GM21786 (cell line): ENCODE measurements at regions not wholly inside any gene's neighbourhood (a gene's known extent, or its start where the extent isn't known, plus 50 kb on each side); places are given as distances from the start of the nearest gene placed in this dataset.

Experiments used
- ATAC-seq: cut with Tn5 transposase; IDR thresholded peaks from one replicate; pipeline ENCODE4 v1.9.1; 2021; ENCODE audit not compliant: unreplicated experiment

DNA sequence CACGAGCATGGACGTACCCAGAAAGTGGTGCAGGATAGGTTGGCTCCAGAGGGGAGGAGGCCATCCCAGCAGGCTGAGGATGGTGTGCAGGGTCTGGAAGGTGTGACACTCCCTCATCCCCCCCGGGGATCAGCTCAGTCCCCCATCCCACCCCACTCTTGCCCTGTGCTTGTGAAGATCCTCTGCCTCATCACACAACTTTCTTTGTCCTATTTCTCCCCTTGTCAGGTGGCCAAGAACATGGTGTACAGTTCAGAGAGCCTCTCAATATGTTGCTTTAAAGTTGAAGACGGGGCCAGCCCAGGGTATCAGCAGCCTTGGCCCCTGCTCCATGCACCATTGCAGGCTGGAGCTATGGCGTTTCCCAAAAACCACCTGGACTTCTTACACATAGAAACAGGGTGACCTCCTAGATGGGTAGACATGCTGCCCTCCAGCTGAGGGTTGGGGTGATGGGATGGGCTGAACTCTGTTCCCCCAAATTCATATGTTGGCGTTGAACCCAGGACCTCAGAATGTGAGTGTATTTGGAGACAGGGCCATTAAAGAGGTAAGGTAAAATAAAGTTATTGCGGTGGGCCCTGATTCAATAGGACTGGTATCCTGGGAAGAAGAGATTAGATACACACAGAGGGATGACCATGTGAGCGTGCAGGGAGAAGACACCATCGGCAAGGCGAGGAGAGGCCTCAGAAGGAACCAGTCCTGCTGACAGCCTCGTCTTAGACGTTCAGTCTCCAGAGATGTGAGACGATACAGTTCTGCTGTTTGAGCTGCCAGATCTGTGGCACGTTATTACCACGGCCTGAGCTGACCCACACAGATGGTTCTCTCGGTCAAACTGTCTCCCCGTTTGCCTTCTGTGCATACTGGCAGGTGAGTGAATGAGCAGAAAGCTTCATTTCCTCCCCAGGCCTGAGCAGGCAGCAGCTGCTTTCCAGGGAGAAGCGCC lies 272.5 kb downstream of the GADD45G start:
- ATAC-seq: no peak

DNA sequence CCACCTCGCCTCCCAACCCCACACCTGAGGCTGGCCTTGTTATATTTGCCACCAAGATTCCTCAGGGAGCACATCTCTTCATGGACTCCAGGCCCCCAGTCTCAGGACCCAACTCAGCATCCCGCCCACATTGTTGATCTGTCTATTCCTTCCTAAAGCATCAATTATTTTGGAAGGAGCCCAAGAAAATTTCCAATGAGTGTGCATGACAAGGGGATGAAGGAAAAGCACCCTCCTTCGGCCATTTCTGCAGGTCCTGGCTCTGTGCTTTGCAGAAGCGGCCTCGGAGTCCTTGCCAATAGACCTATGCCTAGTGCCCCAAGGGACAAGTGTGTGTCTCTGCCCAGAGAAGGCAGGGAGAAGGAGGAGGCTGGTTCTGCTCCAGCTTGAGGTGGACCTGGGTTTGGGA lies 273.2 kb downstream of the GADD45G start:
- no peak for ATAC-seq

DNA sequence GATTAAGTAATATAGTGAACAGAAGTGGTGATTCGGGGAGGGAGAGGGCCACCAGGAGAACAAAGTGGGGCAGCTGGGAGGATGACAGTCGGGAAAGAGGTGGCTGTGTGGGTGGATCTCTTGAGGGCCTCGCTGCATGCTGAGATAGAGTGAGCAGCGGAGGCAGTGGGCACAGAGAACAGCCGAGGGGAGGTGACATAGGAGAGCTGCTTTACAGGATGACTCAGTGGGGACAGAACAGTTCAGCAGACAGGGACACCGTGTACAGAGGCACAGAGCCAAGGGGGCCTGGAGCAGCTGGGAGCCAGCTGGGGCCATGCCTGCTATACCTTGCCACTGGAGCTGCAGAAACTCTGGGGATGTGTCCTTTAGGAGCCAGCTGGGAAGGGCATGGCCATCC lies 273.9 kb downstream of the GADD45G start:
- no peak for ATAC-seq

DNA sequence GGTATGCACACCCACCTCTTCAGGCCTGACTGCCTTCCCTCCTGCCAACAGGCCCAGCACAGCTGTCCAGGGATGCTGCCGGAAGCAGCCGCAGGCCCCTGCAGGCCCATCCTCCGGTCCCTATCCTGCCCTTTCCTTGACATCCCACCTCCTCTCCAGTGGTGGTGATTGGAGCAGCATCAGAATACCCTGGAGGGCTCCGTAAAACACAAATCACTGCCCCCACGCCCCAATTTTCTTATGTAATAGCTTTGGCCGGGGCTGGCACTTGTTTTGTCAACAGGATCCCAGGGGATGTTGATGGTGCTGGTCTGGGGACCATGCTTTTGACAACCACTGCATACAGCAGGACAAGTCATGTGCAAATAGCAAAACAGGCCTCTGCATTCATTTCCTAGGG lies 274.5 kb downstream of the GADD45G start:
- ATAC-seq: no peak

DNA sequence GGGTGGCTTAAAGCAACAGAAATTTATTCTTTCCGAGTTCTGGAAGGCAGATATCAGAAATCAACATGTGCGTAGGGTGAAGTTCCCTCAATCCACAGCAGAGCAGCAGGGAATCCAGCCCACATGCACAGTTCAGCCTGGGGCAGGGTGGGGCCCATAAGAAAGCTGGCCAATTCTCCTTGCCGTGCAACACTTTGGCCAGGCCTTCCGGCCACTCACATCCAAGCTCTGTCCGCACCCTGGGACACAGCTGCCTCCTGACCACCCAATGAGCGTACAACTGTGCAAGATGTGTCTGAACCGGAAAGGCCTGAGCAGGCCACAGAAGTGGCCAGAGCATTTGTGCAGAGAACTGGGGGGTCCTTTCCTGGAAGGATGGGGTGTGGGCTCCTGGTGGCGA lies 274.9 kb downstream of the GADD45G start:
- ATAC-seq: no peak

DNA sequence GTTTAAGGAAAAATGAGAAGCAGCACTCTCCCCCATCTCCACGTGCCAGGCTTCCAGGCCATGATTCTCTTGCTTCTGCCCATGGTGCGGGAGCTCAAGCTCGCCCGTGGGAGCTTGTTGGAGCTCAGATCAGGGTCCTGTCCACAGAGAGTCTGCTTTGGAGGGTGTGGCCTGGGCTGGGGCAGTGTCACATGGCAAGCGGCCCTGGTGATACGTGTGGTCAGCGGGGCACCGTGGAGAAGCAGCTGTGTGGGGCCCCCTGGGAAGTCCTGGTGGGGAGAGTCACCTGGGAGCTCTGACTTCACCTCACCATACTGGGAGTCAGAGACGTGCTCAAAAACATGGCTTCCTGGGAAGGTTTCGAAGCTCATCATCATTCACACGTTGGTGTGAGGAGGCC lies 275.3 kb downstream of the GADD45G start:
- ATAC-seq: no peak

DNA sequence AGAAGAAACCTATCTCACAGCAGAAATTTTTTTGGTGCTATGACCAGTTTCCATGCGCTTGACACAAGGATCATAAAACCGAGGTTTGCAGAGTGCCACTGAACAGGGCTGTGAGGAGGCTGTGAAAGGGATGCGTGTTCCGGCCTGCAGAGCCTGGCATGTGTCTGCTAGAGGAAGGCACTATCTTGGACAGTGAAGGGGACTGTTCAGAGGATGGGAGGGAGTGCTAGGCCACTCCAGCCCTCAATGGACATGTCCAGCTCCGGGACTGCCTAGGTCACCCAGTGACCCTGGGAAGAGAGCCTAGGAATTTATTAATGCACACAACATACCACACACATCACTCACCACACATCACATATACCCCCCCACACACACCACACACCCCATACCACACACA lies 275.9 kb downstream of the GADD45G start:
- ATAC-seq: no peak

DNA sequence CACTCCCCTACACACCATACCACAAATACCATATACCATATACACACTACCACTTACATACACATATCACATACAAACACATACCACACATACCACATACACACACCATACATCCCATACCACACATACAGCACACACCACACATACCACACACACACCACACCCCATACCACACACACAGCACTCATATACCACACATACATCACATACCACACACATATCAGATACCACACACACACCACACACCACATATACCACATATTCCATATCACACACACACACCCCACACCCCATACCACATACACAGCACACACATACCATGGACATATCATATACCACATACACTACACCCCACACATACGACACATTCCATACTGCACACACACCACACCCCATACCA lies 276.6 kb downstream of the GADD45G start:
- ATAC-seq: no peak

DNA sequence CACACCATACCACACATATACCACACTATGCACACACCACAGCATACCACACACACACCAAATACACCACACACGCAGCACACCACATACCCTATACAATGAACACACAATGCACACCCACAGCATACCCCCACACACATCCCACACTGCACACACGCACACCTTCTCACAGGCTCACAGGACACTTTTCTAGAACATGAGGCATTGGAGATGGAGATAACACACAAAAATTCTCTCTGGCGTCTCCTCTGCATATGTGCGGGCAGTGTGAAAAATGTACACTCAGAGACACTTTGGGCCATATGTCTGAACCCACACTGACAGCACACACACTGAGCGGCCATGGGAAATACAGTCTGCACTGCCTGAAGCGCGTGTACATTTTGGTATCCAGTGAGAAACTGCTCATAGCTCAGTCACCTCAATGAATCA lies 278.1 kb downstream of the GADD45G start:
- no peak for ATAC-seq

DNA sequence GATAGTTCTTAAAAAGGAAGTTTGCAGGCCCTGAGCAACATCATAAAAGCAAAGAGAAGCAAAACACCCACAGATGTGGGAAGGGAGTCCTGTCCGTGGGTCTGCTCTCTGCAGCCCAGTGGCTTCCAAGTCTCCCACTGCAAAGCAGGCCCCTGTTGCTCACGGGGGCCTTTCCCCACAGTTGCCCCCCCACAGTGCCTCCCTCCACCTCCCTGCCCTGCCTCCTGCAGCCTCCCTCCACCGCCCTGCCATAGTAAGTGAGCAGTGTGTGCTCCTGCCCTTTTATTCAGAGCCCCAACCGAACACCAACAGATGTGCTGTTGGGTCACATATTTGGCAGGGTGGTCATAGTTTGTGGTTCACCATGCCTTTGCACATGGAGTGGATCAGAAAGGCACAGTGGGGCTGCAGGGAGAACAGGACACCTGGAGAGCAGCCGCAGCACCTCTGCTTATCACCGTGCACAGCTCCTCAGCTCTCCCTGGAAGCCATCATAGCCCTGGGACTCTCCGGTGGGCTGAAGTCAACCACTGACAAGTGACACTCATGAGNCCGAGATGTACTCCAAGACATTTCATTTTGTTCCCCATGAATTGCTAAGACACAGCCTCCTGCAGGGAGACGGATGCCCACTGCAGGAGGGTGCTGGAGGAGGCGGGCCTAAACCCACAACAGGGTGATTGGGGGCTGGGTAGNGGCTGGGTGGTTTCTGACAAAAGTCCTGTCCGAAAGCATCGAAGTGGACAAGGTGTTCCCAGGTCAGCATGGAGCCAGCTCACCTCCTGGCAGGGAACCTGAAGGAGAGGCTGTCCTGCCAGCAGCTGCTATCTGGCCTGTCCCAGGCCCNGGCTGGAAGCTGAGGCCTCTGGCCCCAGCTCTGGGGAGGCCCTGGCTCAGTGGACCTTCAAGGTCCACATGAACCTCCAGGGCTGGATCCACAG lies 278.9 kb downstream of the GADD45G start:
- no peak for ATAC-seq

DNA sequence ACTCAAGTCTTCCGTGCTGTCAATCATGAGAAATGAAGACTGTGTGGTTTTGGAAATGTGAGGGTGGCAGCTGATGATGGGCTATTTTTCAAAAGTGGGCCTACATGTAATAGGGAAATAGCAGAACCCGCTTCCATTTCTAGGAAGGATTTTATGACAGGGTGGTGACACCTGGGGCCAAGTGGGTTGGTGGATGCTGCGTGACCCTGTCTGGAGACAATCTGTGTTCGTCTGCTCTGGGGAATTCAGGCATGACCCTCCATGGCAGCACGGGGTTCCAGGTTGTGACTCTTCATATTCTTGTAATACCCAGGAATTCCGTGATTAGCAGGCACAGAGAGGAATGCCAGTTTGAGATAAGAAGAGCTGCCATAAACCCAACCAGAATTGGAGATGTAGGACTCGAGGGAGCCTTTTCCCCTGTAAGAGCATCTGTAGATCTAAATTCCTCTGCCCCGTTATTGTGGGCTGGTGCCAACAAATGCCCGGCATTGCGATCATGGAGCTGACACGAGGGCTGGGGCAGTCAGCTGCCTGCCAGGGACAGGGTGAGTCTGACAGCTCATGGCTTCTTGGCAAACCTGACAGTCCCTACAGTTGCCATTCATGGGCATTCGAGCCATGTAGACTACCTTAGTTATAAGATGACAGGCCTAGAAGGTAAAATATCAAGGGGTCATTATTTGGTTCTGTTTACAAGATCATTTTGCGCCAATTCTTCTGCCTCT lies 279.7 kb downstream of the GADD45G start:
- no peak for ATAC-seq

DNA sequence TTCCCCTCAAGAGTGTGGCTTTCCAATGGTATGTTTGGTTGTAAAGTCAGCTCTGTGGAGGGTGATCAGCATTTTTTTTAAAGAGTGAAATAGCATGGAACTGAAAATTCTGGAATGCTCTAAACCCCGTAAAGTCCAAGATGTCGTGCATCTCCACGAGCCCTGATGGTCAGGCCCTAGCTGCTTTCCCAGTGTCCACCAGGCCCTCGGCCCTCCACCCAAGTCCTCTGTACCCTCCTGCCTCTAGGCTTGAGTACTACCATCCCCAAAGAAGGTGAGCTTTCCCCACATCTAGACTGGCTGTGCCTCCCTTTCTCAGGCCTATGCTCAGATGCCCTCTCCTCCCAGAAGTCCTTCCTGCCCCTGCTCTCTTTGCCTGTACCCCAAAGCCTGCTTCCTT lies 280.3 kb downstream of the GADD45G start:
- ATAC-seq: no peak

DNA sequence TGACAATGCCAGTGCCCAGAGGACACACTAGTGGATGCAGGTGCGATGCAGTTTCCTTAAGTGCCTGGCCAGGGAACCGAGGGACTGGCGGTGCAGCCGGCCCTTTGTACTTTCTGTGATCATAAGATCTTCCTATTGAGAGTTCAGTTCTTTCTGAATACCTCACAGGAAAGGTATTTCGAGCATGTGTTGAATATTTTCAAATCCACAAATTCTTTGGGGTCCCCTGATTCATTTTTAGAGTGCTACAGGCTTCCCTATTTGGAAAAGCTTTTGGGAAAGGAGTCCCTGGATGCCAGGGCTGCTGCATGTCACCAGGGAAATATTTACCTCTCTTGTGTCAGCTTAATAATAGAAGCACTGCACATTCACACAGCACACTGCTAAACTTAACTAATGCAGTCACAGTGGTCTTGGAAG lies 281.5 kb downstream of the GADD45G start:
- no peak for ATAC-seq

DNA sequence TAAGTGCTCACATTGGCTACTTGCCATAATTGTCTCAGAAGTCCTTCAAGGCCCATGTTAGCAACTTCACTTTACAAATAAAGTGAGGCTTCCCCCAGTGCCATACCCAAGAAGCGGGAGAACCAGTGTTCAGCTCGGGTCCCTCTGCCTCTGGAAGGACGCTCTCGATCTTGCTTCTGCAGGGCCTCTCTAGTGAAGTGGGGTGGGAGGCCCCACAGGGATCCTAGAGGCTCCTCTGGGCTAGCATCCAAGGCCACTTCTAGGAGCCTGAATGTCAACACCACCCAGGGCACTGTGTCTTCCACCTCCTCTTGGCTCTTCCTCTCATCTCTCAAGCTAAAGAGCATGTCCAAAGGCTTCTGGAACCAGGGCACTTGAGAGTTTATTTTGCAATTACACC lies 282.5 kb downstream of the GADD45G start:
- no peak for ATAC-seq

DNA sequence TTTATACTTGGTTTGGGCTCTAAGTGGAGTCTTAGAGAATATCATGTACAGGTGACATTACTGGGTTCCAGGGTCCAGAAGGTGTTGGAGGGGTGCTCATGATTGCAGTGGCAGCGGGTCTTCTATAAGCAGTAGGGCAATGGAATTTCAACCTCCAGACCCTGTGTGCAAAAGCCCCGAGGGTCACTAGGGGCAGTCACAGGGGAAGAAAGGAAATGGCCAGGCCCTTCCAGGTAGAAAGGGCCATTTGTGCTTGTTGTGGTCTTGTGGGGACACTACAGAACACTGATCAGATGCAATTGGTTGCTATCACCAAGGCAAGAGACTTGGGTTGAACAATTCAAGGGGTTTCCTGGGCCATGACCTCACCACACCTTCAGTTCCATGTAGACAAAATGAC lies 283.4 kb downstream of the GADD45G start:
- ATAC-seq: no peak

DNA sequence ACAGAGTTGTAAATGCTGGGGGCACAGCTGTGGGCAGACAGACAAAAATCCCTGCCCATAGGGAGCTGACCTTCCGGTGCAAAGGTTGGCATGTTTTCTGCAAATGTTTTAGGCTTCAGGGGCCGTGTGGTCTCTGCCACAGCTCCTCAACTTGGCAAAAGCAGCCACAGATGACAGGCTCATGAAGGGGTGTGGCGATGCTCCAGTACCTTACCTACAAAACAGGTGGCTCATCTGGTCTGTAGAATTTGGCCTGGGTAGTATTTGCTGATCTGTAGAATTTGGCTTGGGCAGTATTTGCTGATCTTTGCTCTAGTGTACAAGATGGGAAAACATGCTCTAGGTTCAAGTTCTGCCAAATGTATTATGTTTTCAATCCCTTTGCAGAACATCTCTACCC lies 283.9 kb downstream of the GADD45G start:
- no peak for ATAC-seq

DNA sequence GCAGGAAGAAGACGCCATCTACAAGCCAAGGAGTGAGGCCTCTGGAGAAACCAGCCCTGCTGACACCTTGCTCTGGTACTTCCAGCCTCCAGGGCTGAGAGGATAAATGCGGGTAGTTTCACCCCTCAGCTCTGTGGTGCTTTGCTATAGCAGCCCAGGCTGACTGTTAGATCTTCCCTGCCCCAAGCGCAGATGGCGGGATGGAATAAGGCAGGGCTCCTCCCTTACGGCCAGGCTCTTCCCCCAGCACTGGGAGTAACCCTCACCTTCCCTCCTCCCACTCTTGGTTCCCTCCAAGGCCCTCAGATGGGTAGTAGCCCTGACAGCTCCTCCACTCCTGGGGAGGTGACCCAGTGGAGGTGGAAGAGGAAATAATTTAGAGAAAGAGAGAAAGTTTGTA lies 285.1 kb downstream of the GADD45G start:
- no peak for ATAC-seq

DNA sequence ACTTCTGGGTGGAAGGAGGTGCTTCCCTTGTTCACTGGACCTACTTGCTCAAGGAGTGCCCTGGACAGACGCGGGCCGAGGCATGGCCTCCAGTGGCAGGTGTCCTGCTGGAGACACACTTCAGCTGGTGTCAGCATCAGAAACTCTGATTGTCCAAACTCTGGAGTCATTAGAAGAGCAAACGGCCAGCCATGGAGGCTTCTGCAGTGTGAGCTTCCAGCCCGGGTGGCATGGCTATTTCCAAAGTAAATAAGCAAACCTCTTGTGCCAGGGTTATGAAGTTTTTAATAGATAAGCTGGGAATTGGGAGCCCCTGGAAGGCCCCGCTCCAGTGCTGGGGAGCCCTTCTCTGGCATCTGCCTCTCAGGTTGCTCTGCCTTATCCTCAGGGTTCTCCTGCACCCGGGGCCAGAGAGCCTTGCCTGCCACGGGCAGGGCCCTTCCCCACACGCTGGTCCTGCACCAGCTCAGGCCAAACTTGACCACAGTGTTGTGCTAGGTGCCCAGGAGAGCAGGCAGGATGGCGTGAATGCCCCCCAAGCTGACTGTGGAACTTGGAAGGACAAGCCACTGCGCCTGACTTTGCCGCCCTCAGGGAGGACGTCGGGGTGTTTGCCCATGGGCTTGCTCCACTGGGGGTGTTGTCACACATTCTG lies 285.6 kb downstream of the GADD45G start:
- ATAC-seq: no peak

DNA sequence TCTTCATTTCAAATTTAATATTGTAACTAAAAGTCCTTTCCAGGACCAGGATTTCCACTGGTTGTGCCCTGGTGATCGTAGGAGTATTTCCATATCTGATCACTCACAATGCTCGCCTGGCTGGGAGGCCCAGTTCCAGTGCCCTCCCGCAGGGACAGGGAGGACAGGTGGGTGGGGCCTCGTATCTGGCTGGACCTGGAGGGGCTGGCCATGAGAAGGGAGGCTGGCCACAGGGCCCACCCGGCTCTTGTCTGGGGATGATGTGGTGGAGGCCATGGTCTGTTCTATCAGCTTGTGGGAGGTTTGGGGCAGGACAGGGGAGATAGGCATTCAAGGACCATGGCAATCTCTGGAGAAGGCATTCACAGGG lies 286.4 kb downstream of the GADD45G start:
- no peak for ATAC-seq

DNA sequence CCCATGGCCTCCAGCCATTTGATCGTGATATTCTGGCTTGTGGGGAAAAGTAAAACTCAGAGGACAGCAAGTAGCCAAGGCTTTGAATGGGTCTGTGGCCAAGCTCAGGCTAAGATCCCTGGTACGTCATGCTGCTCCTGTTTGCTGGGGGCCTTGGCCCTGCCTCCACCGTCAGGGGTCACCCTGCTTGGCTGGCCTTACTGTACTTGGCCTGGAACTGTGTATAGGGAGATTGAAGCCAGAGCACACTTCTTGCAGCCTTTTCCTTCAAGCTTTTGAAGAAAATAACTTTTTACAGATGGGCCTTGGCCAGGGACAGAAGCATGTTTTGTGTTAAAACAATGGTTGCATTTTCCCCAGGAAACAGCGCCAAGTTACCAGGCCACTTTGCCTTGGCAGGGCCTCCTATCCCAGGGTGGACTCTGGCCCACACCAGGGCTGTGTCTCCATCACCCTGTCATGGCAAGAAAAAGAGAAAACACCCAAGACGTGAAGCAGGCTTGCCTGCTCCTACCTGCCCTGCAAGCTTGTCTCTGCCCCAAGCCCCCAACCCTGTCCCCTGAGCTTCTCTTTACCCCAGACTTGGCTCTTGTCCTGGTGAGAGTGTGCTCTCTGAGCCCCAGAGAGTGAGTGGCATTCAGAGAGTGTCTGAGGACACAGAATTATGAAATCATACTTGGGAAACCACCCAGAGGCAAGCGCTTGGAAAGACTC lies 286.9 kb downstream of the GADD45G start:
- no peak for ATAC-seq
